ENCODE measurements at regions not wholly inside any gene's neighbourhood (a gene's known extent, or its start where the extent isn't known, plus 50 kb on each side); places are given as distances from the start of the nearest gene placed in this dataset.

DNA sequence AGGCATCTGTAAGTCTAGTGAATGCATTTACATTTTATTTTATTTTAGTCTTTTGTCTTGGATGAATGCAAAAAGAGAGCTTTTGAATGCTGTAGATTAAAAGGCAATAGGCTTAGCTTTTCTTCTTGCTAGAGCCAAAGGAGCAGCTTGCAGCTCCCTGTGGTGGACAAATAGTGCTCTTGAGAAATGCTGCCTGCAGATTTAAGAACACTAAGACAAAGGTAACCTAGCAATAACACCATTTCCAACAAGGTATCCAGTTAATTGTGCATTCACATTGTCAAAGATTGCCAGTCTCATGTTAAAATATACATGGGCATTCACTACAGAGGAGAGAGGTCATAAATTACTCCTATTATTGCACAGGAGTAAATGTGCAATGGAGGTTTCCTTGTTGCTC, 859.2 kb upstream of the PRKX start:
- no peak for TF ChIP-seq MAFK (IDR thresholded peaks at IDR 0.05; ENCODE audit: low read depth, low read length)
- no peak for TF ChIP-seq SMC3 (IDR thresholded peaks at IDR 0.05; ENCODE audit: low read depth, low read length)
- no peak for TF ChIP-seq FOS (IDR thresholded peaks at IDR 0.05; ENCODE audit: low read depth, low read length)
- TF ChIP-seq MXI1 (IDR thresholded peaks at IDR 0.05; ENCODE audit: borderline replicate concordance, low read depth, low read length): no peak
- TF ChIP-seq RCOR1 (IDR thresholded peaks at IDR 0.05; ENCODE audit: insufficient replicate concordance, low read length): no peak
- no peaks in the 10 kb centered on the region for H4K20me1 ChIP-seq (ENCODE audit: insufficient read depth, low read length)
- peaks cover 2% of the 10 kb centered on the region for H3K9me3 ChIP-seq (ENCODE audit: control insufficient read depth, insufficient read depth, low read length)
- no peak overlapping the region for H4K8ac ChIP-seq (ENCODE audit: low read depth in 2 of 2, low read length in 2 of 2)
- H2BK120ac ChIP-seq (ENCODE audit: low read depth, low read length): no peak overlapping the region
- H3K36me3 ChIP-seq (ENCODE audit: control insufficient read depth, insufficient read depth, low read length): no peaks in the 10 kb centered on the region
- ATAC-seq (ENCODE audit: low read depth) (no peak), DNase-seq (no peak)
- ChIA-PET POLR2A (ENCODE audit: unreplicated experiment) (no interaction called here), CTCF (no interaction called here)
- no peak overlapping the region for H3K4me3 ChIP-seq (ENCODE audit: insufficient read depth, low read depth, low read length)
- no peak overlapping the region for H2BK5ac ChIP-seq (ENCODE audit: low read depth, low read length, poor library complexity, severe bottlenecking)
- no peak overlapping the region for H3K9ac ChIP-seq (ENCODE audit: low read depth, low read length)
- no peak overlapping the region for H3K23ac ChIP-seq (ENCODE audit: low read depth, low read length)
- no peak overlapping the region for H3K4me2 ChIP-seq (ENCODE audit: low read depth, low read length)
- in situ Hi-C loops (cut with MboI; ENCODE audit: low sequenced_read_pairs): no loop called here
- no peak overlapping the region for H2AK5ac ChIP-seq (ENCODE audit: low read depth, low read length)
- no peaks in the 10 kb centered on the region for H3K79me1 ChIP-seq (ENCODE audit: low read depth in 1 of 2, low read length in 2 of 2)
- no peak overlapping the region for H3K18ac ChIP-seq (ENCODE audit: low read depth, low read length)
- H3K4me1 ChIP-seq (ENCODE audit: control insufficient read depth, insufficient read depth, low read length): no peaks in the 10 kb centered on the region
- no peaks in the 10 kb centered on the region for H3K9me1 ChIP-seq (ENCODE audit: insufficient read depth, low read length)
- BruUV-seq (replicated peaks): no TSS peak
- no peak overlapping the region for H2BK20ac ChIP-seq (ENCODE audit: low read depth, low read length)
- no peak overlapping the region for H4K5ac ChIP-seq (ENCODE audit: low read depth, low read length)
- no peak overlapping the region for H3K4ac ChIP-seq (ENCODE audit: low read depth, low read length)
- H2AK9ac ChIP-seq (replicated peaks; ENCODE audit: low read depth, low read length, poor library complexity): no peak overlapping the region
- H2BK15ac ChIP-seq (ENCODE audit: low read depth, low read length): no peak overlapping the region
- dilution Hi-C loops (cut with HindIII; ENCODE audit: low sequenced_read_pairs, unreplicated experiment): no loop called here
- H3K27me3 ChIP-seq (ENCODE audit: control insufficient read depth, insufficient read depth, low read length): no peaks in the 10 kb centered on the region
- no peak overlapping the region for H2AFZ ChIP-seq (replicated peaks; ENCODE audit: low read length, poor library complexity)
- H3K56ac ChIP-seq (ENCODE audit: extremely low read depth, insufficient read depth, low read length): no peak overlapping the region
- no peak overlapping the region for H3K27ac ChIP-seq (ENCODE audit: insufficient read depth, low read length)
- H3K14ac ChIP-seq (replicated peaks; ENCODE audit: low read depth, low read length): no peak overlapping the region
- H4K91ac ChIP-seq (ENCODE audit: insufficient read depth, low read depth, low read length): no peak overlapping the region
- intact Hi-C loops (cut with micrococcal nuclease): no loop called here

Measured in IMR-90 (cell line).